ENCODE measurements at regions not wholly inside any gene's neighbourhood (a gene's known extent, or its start where the extent isn't known, plus 50 kb on each side); places are given as distances from the start of the nearest gene placed in this dataset.

DNA sequence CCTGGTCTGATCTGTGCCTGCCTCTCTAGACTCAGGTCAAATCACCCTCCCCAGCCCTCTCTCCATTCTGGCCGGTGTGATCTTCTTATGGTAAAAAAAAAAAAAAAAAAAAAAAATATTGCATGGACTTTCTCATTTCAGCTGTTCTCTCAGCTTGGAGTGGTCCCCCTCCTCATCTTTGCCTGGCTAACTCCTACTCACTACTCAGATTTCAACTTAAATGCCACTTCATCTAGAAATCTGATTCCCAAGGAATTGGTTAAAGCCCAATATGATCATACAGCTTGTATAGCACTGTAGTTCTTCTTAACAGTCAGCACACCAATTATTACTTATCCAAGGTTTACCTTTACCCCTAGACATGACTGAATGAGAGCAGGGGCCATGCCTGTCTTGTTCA, 105.9 kb upstream of the CARMIL1 start:
- ChIA-PET CTCF (interaction anchor here (0.5 to 1.5 kb wide), 3 partner anchors 78 to 830 kb away, joined by 3 read pairs; no protein-coding TSS in a partner anchor), POLR2A (no interaction called here)
- no peaks in the 10 kb centered on the region for H3K4me1 Mint-ChIP-seq
- Histone ChIP-seq H3K9ac (ENCODE audit: low read length) (no peak overlapping the region), H4K20me1 (ENCODE audit: control insufficient read depth, insufficient read depth, low read length, poor library complexity, severe bottlenecking) (no peaks in the 10 kb centered on the region), H3K4me2 (replicated peaks; ENCODE audit: low read depth, low read length, poor library complexity, severe bottlenecking) (no peak overlapping the region), H3K4me1 (ENCODE audit: control insufficient read depth in 2 of 2, insufficient read depth in 2 of 2, low read length in 2 of 2) (no peaks in the 10 kb centered on the region), H2AFZ (ENCODE audit: insufficient read depth, low read depth, low read length, poor library complexity, severe bottlenecking) (no peak overlapping the region), H3K4me3 (ENCODE audit: control extremely low read depth in 1 of 5, extremely low read depth in 1 of 5, insufficient read depth in 1 of 5, low read depth in 2 of 5, low read length in 4 of 5) (no peak overlapping the region), H3K36me3 (replicated peaks in 1 of 2; ENCODE audit: control extremely low read depth in 1 of 2, control insufficient read depth in 1 of 2, extremely low read depth in 1 of 2, insufficient read depth in 2 of 2, low read length in 1 of 2) (no peaks in the 10 kb centered on the region), H3K79me2 (ENCODE audit: control insufficient read depth, insufficient read depth, low read length) (no peaks in the 10 kb centered on the region), H3K9me3 (ENCODE audit: control extremely low read depth in 1 of 3, control insufficient read depth in 2 of 3, insufficient read depth in 1 of 3, low read length in 2 of 3) (no peaks in the 10 kb centered on the region), H3K27me3 (replicated peaks in 1 of 4; ENCODE audit: control extremely low read depth in 1 of 4, control insufficient read depth in 3 of 4, insufficient read depth in 4 of 4, low read length in 3 of 4) (peaks cover 0 to 1% (median 0%) of the 10 kb centered on the region in 4 experiments), H3K27ac (ENCODE audit: low read length in 2 of 2) (no peak overlapping the region)
- H3K27me3 Mint-ChIP-seq: peaks cover 2% of the 10 kb centered on the region
- ATAC-seq (ENCODE audit: low read depth) (no peak), DNase-seq (no peak)
- H3K9me3 Mint-ChIP-seq (ENCODE audit: insufficient read depth): no peaks in the 10 kb centered on the region
- TF ChIP-seq, protein P1, sequence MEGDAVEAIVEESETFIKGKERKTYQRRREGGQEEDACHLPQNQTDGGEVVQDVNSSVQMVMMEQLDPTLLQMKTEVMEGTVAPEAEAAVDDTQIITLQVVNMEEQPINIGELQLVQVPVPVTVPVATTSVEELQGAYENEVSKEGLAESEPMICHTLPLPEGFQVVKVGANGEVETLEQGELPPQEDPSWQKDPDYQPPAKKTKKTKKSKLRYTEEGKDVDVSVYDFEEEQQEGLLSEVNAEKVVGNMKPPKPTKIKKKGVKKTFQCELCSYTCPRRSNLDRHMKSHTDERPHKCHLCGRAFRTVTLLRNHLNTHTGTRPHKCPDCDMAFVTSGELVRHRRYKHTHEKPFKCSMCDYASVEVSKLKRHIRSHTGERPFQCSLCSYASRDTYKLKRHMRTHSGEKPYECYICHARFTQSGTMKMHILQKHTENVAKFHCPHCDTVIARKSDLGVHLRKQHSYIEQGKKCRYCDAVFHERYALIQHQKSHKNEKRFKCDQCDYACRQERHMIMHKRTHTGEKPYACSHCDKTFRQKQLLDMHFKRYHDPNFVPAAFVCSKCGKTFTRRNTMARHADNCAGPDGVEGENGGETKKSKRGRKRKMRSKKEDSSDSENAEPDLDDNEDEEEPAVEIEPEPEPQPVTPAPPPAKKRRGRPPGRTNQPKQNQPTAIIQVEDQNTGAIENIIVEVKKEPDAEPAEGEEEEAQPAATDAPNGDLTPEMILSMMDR (IDR thresholded peaks at IDR 0.05): no peak
- no peak for TF ChIP-seq EZH2 (IDR thresholded peaks at IDR 0.05; ENCODE audit: borderline replicate concordance, insufficient read depth, low read depth, low read length, poor library complexity, severe bottlenecking)
- H3K4me3 Mint-ChIP-seq: no peak overlapping the region
- no peak overlapping the region for H3K27ac Mint-ChIP-seq
- intact Hi-C loops (cut with micrococcal nuclease): no loop called here
- no CpG with 5 or more reads among the region's 1 CpG for WGBS (ENCODE audit: insufficient coverage)

DNA sequence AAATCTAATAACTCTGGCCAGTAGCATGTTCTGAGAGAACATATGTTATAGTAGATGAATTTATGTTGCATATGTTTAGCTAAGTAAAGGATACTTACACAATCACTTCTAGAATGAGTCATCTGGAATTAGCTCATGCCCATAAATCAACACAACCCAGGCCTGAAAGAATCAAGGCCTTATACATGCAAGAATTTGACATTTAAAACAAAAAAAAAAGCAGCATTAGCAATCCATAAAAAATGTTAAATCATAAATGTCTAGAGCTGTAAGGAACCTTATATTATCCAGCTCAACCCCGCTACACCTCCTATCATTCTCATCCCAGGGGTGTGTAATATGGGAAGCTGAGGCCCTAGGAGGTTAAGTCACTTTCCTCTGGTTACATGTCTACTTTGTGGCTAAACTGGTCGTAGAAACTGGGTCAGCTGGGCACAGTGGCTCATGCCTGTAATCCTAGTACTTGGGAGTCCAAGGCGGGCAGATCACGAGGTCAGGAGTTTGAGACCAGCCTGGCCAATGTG, 105.2 kb upstream of the CARMIL1 start:
- intact Hi-C loops (cut with micrococcal nuclease): no loop called here
- H4K20me1 ChIP-seq (ENCODE audit: control insufficient read depth, insufficient read depth, low read length, poor library complexity, severe bottlenecking): no peaks in the 10 kb centered on the region
- peaks cover 2% of the 10 kb centered on the region for H3K4me1 Mint-ChIP-seq
- POLR2A ChIA-PET: no interaction called here
- DNase-seq: no peak
- 90% methylated on average over 3 of the region's 4 CpGs for WGBS (ENCODE audit: insufficient coverage)
- H3K27ac Mint-ChIP-seq: no peak overlapping the region
- H2AFZ ChIP-seq (ENCODE audit: insufficient read depth, low read depth, low read length, poor library complexity, severe bottlenecking): no peak overlapping the region
- no peaks in the 10 kb centered on the region for H3K9me3 ChIP-seq (ENCODE audit: control extremely low read depth in 1 of 3, control insufficient read depth in 2 of 3, insufficient read depth in 1 of 3, low read length in 2 of 3)
- peaks cover 7% of the 10 kb centered on the region for H3K27me3 Mint-ChIP-seq
- H3K27ac ChIP-seq (ENCODE audit: low read length in 2 of 2): no peak overlapping the region
- no peak for TF ChIP-seq EZH2 (IDR thresholded peaks at IDR 0.05; ENCODE audit: borderline replicate concordance, insufficient read depth, low read depth, low read length, poor library complexity, severe bottlenecking)
- TF ChIP-seq, protein P1 (IDR thresholded peaks at IDR 0.05): no peak
- no peaks in the 10 kb centered on the region for H3K4me1 ChIP-seq (ENCODE audit: control insufficient read depth in 2 of 2, insufficient read depth in 2 of 2, low read length in 2 of 2)
- no peak overlapping the region for H3K4me3 Mint-ChIP-seq
- H3K4me2 ChIP-seq (replicated peaks; ENCODE audit: low read depth, low read length, poor library complexity, severe bottlenecking): no peak overlapping the region
- no peaks in the 10 kb centered on the region for H3K79me2 ChIP-seq (ENCODE audit: control insufficient read depth, insufficient read depth, low read length)
- CTCF ChIA-PET: interaction anchor here (1.5 kb wide), 1 partner anchor 382 kb away, joined by 3 read pairs; no protein-coding TSS in a partner anchor
- no peaks in the 10 kb centered on the region for H3K36me3 ChIP-seq (replicated peaks in 1 of 2; ENCODE audit: control extremely low read depth in 1 of 2, control insufficient read depth in 1 of 2, extremely low read depth in 1 of 2, insufficient read depth in 2 of 2, low read length in 1 of 2)
- H3K9ac ChIP-seq (ENCODE audit: low read length): no peak overlapping the region
- no peaks in the 10 kb centered on the region for H3K9me3 Mint-ChIP-seq (ENCODE audit: insufficient read depth)
- no peak for ATAC-seq (ENCODE audit: low read depth)
- H3K27me3 ChIP-seq (replicated peaks in 1 of 4; ENCODE audit: control extremely low read depth in 1 of 4, control insufficient read depth in 3 of 4, insufficient read depth in 4 of 4, low read length in 3 of 4): peaks cover 0 to 6% (median 0%) of the 10 kb centered on the region in 4 experiments
- no peak overlapping the region for H3K4me3 ChIP-seq (ENCODE audit: control extremely low read depth in 1 of 5, extremely low read depth in 1 of 5, insufficient read depth in 1 of 5, low read depth in 2 of 5, low read length in 4 of 5)
